GM23338 (cell line): ENCODE measurements at regions not wholly inside any gene's neighbourhood (a gene's known extent, or its start where the extent isn't known, plus 50 kb on each side); places are given as distances from the start of the nearest gene placed in this dataset.
"Not testable (repeated sequence)": the region's sequence is repeated elsewhere in the genome, so short reads cannot be mapped to it uniquely, and the experiment has no call there.

ENCODE experiments used
- CREB1 ChIP-seq: fragments of 250-450 bp; sonication (Bioruptor Pico); IDR thresholded peaks from 2 replicates; pipeline ENCODE4 v1.5.0; 2020; ENCODE audit warnings: low read depth, mild to moderate bottlenecking, moderate library complexity
- EZH2 ChIP-seq: fragments of 200-600 bp; sonication (generic); IDR thresholded peaks from one replicate; pipeline ENCODE4 v1.8.0; 2017; ENCODE audit warnings: antibody characterized with exemption, mild to moderate bottlenecking, low read depth; ENCODE audit not compliant: unreplicated experiment
- EZH2phosphoT487 ChIP-seq: fragments of 200-600 bp; sonication (generic); IDR thresholded peaks from one replicate; pipeline ENCODE4 v1.8.1; 2018; ENCODE audit warnings: antibody characterized with exemption; ENCODE audit not compliant: unreplicated experiment
- JUNB ChIP-seq: IDR thresholded peaks from one replicate; pipeline ENCODE4 v1.6.1; 2016; ENCODE audit warnings: antibody characterized with exemption; ENCODE audit not compliant: unreplicated experiment
- NANOG ChIP-seq: IDR thresholded peaks from 2 replicates; pipeline ENCODE4 v1.6.1; 2016; ENCODE audit warnings: antibody characterized with exemption, borderline replicate concordance
- POLR2AphosphoS5 ChIP-seq: IDR thresholded peaks from 2 replicates; pipeline ENCODE4 v1.6.1; 2016; ENCODE audit warnings: antibody characterized with exemption, low read depth
- STAT1 ChIP-seq: IDR thresholded peaks from one replicate; pipeline ENCODE4 v1.6.1; 2016; ENCODE audit warnings: antibody characterized with exemption; ENCODE audit not compliant: unreplicated experiment
- ZNF331 ChIP-seq: fragments of 250-450 bp; sonication (Bioruptor Pico); IDR thresholded peaks from 2 replicates; pipeline ENCODE4 v1.5.0; 2020; ENCODE audit warnings: low read depth, mild to moderate bottlenecking, moderate library complexity
- TF ChIP-seq, protein P1 (sequence below), 2 experiments: fragments of 200-600 bp in 1 of 2; sonication (generic) in 1 of 2; conservative IDR thresholded peaks; 2 replicates each; pipeline versions ENCODE4 v1.5.1 to v1.6.1; 2016 to 2017; ENCODE audit warnings: antibody characterized with exemption in 2 of 2, low read depth in 2 of 2, mild to moderate bottlenecking in 2 of 2, moderate library complexity in 1 of 2
- TF ChIP-seq, protein P2 (sequence below): IDR thresholded peaks from one replicate; pipeline ENCODE4 v1.6.1; 2018; ENCODE audit warnings: antibody characterized with exemption; ENCODE audit not compliant: unreplicated experiment
- TF ChIP-seq, protein P3 (sequence below): IDR thresholded peaks from 2 replicates; pipeline ENCODE4 v1.6.1; 2016; ENCODE audit warnings: antibody characterized with exemption
- TF ChIP-seq, protein P4 (sequence below): fragments of 250-450 bp; sonication (Bioruptor Pico); IDR thresholded peaks from 2 replicates; pipeline ENCODE4 v1.5.0; 2020; ENCODE audit warnings: mild to moderate bottlenecking, moderate library complexity

DNA sequence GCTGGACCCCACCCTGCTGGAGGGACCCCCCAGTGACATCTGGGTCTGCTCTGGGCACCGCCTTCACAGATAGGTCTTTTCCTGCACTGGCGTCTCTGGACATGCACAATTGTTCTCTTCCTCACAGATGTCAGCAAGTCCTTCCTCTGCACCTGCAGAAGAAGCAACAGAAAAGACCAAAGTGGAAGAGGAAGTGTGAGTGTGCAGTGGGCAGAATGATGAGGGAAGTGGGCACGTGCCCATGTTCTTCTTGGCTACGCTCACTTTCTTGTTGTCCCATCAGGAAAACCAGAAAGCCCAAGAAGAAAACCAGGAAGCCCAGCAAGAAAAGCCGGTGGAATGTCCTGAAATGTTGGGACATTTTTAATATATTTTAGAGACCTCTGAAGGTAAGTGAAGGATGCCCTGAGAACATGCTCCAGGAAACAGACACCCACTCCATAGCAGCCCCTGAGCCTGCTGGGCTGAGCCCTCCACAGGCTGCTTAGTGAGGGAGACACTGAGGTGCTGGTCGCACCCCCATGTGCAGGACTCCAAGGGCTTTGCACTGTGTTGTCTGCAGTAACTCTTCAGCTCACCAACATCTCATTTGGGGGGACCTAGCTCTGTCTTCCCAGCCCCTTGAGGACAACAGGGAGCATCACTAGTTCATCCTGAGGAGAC is 124.4 kb upstream of the SIMC1 start:
- TF ChIP-seq, protein P1, sequence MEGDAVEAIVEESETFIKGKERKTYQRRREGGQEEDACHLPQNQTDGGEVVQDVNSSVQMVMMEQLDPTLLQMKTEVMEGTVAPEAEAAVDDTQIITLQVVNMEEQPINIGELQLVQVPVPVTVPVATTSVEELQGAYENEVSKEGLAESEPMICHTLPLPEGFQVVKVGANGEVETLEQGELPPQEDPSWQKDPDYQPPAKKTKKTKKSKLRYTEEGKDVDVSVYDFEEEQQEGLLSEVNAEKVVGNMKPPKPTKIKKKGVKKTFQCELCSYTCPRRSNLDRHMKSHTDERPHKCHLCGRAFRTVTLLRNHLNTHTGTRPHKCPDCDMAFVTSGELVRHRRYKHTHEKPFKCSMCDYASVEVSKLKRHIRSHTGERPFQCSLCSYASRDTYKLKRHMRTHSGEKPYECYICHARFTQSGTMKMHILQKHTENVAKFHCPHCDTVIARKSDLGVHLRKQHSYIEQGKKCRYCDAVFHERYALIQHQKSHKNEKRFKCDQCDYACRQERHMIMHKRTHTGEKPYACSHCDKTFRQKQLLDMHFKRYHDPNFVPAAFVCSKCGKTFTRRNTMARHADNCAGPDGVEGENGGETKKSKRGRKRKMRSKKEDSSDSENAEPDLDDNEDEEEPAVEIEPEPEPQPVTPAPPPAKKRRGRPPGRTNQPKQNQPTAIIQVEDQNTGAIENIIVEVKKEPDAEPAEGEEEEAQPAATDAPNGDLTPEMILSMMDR (conservative IDR thresholded peaks at IDR 0.05; ENCODE audit: low read depth in 2 of 2) = not testable (repeated sequence)
- not testable (repeated sequence) for TF ChIP-seq EZH2; POLR2AphosphoS5; EZH2phosphoT487; CREB1 (CRISPR knock-in tag); JUNB; ZNF331 (CRISPR knock-in tag); NANOG; STAT1
- TF ChIP-seq, protein P2, sequence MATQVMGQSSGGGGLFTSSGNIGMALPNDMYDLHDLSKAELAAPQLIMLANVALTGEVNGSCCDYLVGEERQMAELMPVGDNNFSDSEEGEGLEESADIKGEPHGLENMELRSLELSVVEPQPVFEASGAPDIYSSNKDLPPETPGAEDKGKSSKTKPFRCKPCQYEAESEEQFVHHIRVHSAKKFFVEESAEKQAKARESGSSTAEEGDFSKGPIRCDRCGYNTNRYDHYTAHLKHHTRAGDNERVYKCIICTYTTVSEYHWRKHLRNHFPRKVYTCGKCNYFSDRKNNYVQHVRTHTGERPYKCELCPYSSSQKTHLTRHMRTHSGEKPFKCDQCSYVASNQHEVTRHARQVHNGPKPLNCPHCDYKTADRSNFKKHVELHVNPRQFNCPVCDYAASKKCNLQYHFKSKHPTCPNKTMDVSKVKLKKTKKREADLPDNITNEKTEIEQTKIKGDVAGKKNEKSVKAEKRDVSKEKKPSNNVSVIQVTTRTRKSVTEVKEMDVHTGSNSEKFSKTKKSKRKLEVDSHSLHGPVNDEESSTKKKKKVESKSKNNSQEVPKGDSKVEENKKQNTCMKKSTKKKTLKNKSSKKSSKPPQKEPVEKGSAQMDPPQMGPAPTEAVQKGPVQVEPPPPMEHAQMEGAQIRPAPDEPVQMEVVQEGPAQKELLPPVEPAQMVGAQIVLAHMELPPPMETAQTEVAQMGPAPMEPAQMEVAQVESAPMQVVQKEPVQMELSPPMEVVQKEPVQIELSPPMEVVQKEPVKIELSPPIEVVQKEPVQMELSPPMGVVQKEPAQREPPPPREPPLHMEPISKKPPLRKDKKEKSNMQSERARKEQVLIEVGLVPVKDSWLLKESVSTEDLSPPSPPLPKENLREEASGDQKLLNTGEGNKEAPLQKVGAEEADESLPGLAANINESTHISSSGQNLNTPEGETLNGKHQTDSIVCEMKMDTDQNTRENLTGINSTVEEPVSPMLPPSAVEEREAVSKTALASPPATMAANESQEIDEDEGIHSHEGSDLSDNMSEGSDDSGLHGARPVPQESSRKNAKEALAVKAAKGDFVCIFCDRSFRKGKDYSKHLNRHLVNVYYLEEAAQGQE = not testable (repeated sequence)
- TF ChIP-seq, protein P3, sequence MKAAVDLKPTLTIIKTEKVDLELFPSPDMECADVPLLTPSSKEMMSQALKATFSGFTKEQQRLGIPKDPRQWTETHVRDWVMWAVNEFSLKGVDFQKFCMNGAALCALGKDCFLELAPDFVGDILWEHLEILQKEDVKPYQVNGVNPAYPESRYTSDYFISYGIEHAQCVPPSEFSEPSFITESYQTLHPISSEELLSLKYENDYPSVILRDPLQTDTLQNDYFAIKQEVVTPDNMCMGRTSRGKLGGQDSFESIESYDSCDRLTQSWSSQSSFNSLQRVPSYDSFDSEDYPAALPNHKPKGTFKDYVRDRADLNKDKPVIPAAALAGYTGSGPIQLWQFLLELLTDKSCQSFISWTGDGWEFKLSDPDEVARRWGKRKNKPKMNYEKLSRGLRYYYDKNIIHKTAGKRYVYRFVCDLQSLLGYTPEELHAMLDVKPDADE = not testable (repeated sequence)
- TF ChIP-seq, protein P4, sequence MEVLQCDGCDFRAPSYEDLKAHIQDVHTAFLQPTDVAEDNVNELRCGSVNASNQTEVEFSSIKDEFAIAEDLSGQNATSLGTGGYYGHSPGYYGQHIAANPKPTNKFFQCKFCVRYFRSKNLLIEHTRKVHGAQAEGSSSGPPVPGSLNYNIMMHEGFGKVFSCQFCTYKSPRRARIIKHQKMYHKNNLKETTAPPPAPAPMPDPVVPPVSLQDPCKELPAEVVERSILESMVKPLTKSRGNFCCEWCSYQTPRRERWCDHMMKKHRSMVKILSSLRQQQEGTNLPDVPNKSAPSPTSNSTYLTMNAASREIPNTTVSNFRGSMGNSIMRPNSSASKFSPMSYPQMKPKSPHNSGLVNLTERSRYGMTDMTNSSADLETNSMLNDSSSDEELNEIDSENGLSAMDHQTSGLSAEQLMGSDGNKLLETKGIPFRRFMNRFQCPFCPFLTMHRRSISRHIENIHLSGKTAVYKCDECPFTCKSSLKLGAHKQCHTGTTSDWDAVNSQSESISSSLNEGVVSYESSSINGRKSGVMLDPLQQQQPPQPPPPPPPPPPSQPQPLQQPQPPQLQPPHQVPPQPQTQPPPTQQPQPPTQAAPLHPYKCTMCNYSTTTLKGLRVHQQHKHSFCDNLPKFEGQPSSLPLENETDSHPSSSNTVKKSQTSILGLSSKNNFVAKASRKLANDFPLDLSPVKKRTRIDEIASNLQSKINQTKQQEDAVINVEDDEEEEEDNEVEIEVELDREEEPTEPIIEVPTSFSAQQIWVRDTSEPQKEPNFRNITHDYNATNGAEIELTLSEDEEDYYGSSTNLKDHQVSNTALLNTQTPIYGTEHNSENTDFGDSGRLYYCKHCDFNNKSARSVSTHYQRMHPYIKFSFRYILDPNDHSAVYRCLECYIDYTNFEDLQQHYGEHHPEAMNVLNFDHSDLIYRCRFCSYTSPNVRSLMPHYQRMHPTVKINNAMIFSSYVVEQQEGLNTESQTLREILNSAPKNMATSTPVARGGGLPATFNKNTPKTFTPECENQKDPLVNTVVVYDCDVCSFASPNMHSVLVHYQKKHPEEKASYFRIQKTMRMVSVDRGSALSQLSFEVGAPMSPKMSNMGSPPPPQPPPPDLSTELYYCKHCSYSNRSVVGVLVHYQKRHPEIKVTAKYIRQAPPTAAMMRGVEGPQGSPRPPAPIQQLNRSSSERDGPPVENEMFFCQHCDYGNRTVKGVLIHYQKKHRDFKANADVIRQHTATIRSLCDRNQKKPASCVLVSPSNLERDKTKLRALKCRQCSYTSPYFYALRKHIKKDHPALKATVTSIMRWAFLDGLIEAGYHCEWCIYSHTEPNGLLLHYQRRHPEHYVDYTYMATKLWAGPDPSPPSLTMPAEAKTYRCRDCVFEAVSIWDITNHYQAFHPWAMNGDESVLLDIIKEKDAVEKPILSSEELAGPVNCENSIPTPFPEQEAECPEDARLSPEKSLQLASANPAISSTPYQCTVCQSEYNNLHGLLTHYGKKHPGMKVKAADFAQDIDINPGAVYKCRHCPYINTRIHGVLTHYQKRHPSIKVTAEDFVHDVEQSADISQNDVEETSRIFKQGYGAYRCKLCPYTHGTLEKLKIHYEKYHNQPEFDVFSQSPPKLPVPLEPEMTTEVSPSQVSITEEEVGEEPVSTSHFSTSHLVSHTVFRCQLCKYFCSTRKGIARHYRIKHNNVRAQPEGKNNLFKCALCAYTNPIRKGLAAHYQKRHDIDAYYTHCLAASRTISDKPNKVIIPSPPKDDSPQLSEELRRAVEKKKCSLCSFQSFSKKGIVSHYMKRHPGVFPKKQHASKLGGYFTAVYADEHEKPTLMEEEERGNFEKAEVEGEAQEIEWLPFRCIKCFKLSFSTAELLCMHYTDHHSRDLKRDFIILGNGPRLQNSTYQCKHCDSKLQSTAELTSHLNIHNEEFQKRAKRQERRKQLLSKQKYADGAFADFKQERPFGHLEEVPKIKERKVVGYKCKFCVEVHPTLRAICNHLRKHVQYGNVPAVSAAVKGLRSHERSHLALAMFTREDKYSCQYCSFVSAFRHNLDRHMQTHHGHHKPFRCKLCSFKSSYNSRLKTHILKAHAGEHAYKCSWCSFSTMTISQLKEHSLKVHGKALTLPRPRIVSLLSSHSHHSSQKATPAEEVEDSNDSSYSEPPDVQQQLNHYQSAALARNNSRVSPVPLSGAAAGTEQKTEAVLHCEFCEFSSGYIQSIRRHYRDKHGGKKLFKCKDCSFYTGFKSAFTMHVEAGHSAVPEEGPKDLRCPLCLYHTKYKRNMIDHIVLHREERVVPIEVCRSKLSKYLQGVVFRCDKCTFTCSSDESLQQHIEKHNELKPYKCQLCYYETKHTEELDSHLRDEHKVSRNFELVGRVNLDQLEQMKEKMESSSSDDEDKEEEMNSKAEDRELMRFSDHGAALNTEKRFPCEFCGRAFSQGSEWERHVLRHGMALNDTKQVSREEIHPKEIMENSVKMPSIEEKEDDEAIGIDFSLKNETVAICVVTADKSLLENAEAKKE (CRISPR knock-in tag) = not testable (repeated sequence)
